Sigmoid colon (tissue), 6 donors: ENCODE measurements at regions not wholly inside any gene's neighbourhood (a gene's known extent, or its start where the extent isn't known, plus 50 kb on each side); places are given as distances from the start of the nearest gene placed in this dataset.
A peak's percentile ranks its signal among the peaks of the same experiment; 100 is the strongest.

Experiments used
- DNase-seq: peaks from one replicate; pipeline ENCODE4 v3.0.0-alpha.2; 2019
- H3K27ac ChIP-seq, 4 donors: fragments of 200-600 bp; sonication (generic); one replicate each; pipeline ENCODE4 v1.5.1; 2016 to 2019; ENCODE audit warnings: mild to moderate bottlenecking in 1 of 4
- H3K27me3 ChIP-seq, 3 donors: fragments of 200-600 bp; sonication (generic); one replicate each; pipeline ENCODE4 v1.5.1; 2019; ENCODE audit warnings: mild to moderate bottlenecking in 1 of 3
- H3K36me3 ChIP-seq, 4 donors: fragments of 200-600 bp; sonication (generic); one replicate each; pipeline ENCODE4 v1.5.1; 2016 to 2019
- H3K4me1 ChIP-seq, 4 donors: fragments of 200-600 bp; sonication (generic); one replicate each; pipeline ENCODE4 v1.5.1; 2017 to 2019
- H3K4me3 ChIP-seq, 4 donors: fragments of 200-600 bp; sonication (generic); one replicate each; pipeline ENCODE4 v1.5.1; 2017 to 2019; ENCODE audit warnings: mild to moderate bottlenecking in 2 of 4, moderate library complexity in 1 of 4
- H3K9me3 ChIP-seq, 4 donors: fragments of 200-600 bp in 3 of 4; sonication (generic) in 3 of 4; one replicate each; pipeline versions ENCODE4 v1.5.1 to v1.6.1; 2013 to 2019
- CTCF ChIP-seq, 4 experiments: fragments of 450-650 bp in 3 of 4; fragments of 200-600 bp in 1 of 4; IDR thresholded peaks; one replicate each; pipeline ENCODE4 v1.5.1; 2016 to 2019; ENCODE audit warnings: antibody characterized with exemption in 4 of 4, mild to moderate bottlenecking in 3 of 4, moderate library complexity in 2 of 4
- EP300 ChIP-seq, 4 donors: sonication (generic); formaldehyde crosslinking; IDR thresholded peaks; one replicate each; pipeline ENCODE4 v1.6.1; 2017; ENCODE audit warnings: antibody characterized with exemption in 4 of 4
- POLR2A ChIP-seq, 2 donors: fragments of 450-650 bp; IDR thresholded peaks; one replicate each; pipeline ENCODE4 v1.6.1; 2016; ENCODE audit warnings: antibody characterized with exemption in 2 of 2, mild to moderate bottlenecking in 2 of 2, moderate library complexity in 2 of 2
- POLR2AphosphoS5 ChIP-seq, 4 donors: sonication (generic); formaldehyde crosslinking; IDR thresholded peaks; one replicate each; pipeline ENCODE4 v1.6.1; 2017; ENCODE audit warnings: antibody characterized with exemption in 4 of 4
- WGBS, 2 donors: extraction: QIAGEN DNeasy Blood & Tissue Kit; methylation state at CpG; one replicate each; pipeline ENCODE4 v1.1.7; 2013; 5-methylcytosine and 5-hydroxymethylcytosine counted together
- intact Hi-C: fragments of 100-400 bp; cut with DNase I; formaldehyde crosslinking; loops from one replicate; pipeline ENCODE4 v1.15.1; 2023
- donor health status: healthy with polysubstance abuse.
- donor health status: healthy.

- TF ChIP-seq POLR2AphosphoS5 (IDR thresholded peaks at IDR 0.05), result no peak
- no peak for TF ChIP-seq CTCF (IDR thresholded peaks at IDR 0.05)
- no peak for TF ChIP-seq POLR2A (IDR thresholded peaks at IDR 0.05)
- no peak for TF ChIP-seq EP300 (IDR thresholded peaks at IDR 0.05)
- intact Hi-C loops, result no loop called here
- no peaks in the 10 kb centered on the region for H3K9me3 ChIP-seq
- no peak overlapping the region for H3K27ac ChIP-seq
- WGBS, 2 donors, result 77 to 86% methylated on average over 3 of the region's 3 CpGs
- no peaks in the 10 kb centered on the region for H3K36me3 ChIP-seq
- peaks cover 0 to 11% (median 7%) of the 10 kb centered on the region in 3 donors for H3K27me3 ChIP-seq
- peaks cover 0 to 6% (median 0%) of the 10 kb centered on the region in 4 donors for H3K4me1 ChIP-seq
- DNase-seq, result no peak
- H3K4me3 ChIP-seq, result no peak overlapping the region
Measured at GRCh38 chrX:45852884-45853283, 652.2 kb upstream of the DIPK2B start.

- intact Hi-C loops, result no loop called here
- H3K27me3 ChIP-seq, result peaks cover 0 to 11% (median 7%) of the 10 kb centered on the region in 3 donors
- H3K36me3 ChIP-seq, result no peaks in the 10 kb centered on the region
- H3K4me3 ChIP-seq, result peak overlapping the region; percentile 33 to 54 (median 48)
- DNase-seq, result no peak
- H3K27ac ChIP-seq, result peak overlapping the region in 1 of 4 donors; percentile 38
- no peak for TF ChIP-seq POLR2A (IDR thresholded peaks at IDR 0.05)
- TF ChIP-seq CTCF (IDR thresholded peaks at IDR 0.05), result no peak
- no peak for TF ChIP-seq POLR2AphosphoS5 (IDR thresholded peaks at IDR 0.05)
- TF ChIP-seq EP300 (IDR thresholded peaks at IDR 0.05), result no peak
- no peaks in the 10 kb centered on the region for H3K9me3 ChIP-seq
- WGBS, 2 donors, result 1% methylated on average over 53 of the region's 53 CpGs
- peaks cover 0 to 6% (median 0%) of the 10 kb centered on the region in 4 donors for H3K4me1 ChIP-seq
Measured at GRCh38 chrX:45851434-45851991, 650.8 kb upstream of the DIPK2B start.

DNA sequence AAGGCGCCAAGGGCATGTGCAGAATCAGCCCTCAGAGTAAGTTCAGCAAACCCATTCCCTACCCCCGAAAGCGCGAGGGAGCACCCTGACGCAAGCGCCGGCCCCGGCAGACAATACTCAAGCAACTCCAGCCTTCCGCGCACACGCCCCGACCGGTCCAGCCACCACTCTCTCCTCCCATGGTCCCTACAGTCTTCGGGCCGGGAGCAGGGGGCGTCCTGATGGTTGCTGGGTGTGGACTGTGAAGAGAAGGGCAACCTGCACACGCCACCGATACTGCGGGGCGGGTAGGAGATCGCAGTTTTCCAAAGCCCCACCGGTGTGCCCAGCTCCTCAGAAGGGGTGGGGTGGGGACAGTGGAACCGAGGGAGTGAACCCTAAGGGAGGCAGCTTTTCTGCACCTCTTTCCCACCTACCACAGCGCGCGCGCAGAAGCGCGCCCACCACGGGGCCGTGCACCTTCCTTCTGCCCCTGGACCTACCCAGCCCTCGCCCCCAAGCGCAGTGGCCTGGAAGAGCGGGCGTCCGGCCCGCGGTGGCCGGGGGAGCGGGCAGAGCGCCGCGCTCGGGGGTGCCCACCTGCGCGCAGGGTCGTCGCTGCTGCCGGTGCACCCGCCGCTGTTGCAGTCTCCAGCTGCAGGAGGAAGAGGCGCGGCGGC is 650.2 kb upstream of the DIPK2B start:
- no peak for TF ChIP-seq CTCF (IDR thresholded peaks at IDR 0.05)
- no peak for TF ChIP-seq POLR2A (IDR thresholded peaks at IDR 0.05)
- TF ChIP-seq POLR2AphosphoS5 (IDR thresholded peaks at IDR 0.05), result no peak
- no peak for TF ChIP-seq EP300 (IDR thresholded peaks at IDR 0.05)
- Histone ChIP-seq H3K4me1 (peaks cover 0 to 6% (median 0%) of the 10 kb centered on the region in 4 donors), H3K27ac (peak overlapping the region in 1 of 4 donors; percentile 38), H3K36me3 (no peaks in the 10 kb centered on the region), H3K27me3 (peaks cover 0 to 11% (median 7%) of the 10 kb centered on the region in 3 donors), H3K9me3 (no peaks in the 10 kb centered on the region), H3K4me3 (peak overlapping the region; percentile 33 to 54 (median 48))
- peak; percentile 66 for DNase-seq
- intact Hi-C loops, result no loop called here
- WGBS, 2 donors, result 1% methylated on average over 54 of the region's 54 CpGs

- TF ChIP-seq POLR2AphosphoS5 (IDR thresholded peaks at IDR 0.05) (no peak), CTCF (IDR thresholded peaks at IDR 0.05) (no peak), POLR2A (IDR thresholded peaks at IDR 0.05) (no peak), EP300 (IDR thresholded peaks at IDR 0.05) (no peak)
- no peak for DNase-seq
- WGBS, 2 donors, result 0 to 1% methylated on average over 28 of the region's 28 CpGs
- intact Hi-C loops, result no loop called here
- Histone ChIP-seq H3K4me1 (peaks cover 0 to 6% (median 0%) of the 10 kb centered on the region in 4 donors), H3K36me3 (no peaks in the 10 kb centered on the region), H3K9me3 (no peaks in the 10 kb centered on the region), H3K4me3 (peak overlapping the region; percentile 33 to 54 (median 48)), H3K27ac (peak overlapping the region in 1 of 4 donors; percentile 38), H3K27me3 (peaks cover 0 to 11% (median 7%) of the 10 kb centered on the region in 3 donors)
Measured at GRCh38 chrX:45850197-45850774, 649.6 kb upstream of the DIPK2B start.
